Fibroblast of villous mesenchyme (primary cell): ENCODE measurements at regions not wholly inside any gene's neighbourhood (a gene's known extent, or its start where the extent isn't known, plus 50 kb on each side); places are given as distances from the start of the nearest gene placed in this dataset.
"Not testable (repeated sequence)": the region's sequence is repeated elsewhere in the genome, so short reads cannot be mapped to it uniquely, and the experiment has no call there.

Experiments
- DNase-seq: peaks from one replicate; pipeline ENCODE4 v3.0.0-alpha.2; 2010; ENCODE audit warnings: low read depth
- H3K4me3 ChIP-seq: 2 replicates; pipeline ENCODE4 v1.5.1; 2011; ENCODE audit warnings: low read depth, mild to moderate bottlenecking, low read length
- TF ChIP-seq, protein P1 (sequence below): IDR thresholded peaks from 2 replicates; pipeline ENCODE4 v1.5.1; 2012; ENCODE audit warnings: low read depth, mild to moderate bottlenecking, low read length; ENCODE audit not compliant: insufficient read depth

DNA sequence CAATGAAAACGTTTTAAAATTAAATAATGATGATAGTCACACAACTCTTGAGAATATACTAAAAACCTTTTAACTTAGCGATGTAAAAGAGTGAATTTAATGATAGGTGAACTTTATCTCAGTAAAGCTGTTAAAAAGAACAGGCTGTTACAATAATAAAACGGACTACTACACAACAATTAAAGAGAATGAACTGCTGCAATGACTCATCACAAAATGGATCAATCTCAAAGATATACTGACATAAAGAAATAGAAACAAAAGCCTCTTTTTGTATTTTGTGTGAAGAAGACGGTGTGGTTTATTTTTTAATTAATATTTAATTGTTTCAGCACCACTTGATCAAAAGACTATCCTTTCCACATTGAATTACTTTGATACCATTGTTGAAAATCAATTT lies 352.4 kb upstream of the GJE1 start:
- TF ChIP-seq, protein P1, sequence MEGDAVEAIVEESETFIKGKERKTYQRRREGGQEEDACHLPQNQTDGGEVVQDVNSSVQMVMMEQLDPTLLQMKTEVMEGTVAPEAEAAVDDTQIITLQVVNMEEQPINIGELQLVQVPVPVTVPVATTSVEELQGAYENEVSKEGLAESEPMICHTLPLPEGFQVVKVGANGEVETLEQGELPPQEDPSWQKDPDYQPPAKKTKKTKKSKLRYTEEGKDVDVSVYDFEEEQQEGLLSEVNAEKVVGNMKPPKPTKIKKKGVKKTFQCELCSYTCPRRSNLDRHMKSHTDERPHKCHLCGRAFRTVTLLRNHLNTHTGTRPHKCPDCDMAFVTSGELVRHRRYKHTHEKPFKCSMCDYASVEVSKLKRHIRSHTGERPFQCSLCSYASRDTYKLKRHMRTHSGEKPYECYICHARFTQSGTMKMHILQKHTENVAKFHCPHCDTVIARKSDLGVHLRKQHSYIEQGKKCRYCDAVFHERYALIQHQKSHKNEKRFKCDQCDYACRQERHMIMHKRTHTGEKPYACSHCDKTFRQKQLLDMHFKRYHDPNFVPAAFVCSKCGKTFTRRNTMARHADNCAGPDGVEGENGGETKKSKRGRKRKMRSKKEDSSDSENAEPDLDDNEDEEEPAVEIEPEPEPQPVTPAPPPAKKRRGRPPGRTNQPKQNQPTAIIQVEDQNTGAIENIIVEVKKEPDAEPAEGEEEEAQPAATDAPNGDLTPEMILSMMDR = no peak
- DNase-seq = no peak
- H3K4me3 ChIP-seq = no peak overlapping the region

DNA sequence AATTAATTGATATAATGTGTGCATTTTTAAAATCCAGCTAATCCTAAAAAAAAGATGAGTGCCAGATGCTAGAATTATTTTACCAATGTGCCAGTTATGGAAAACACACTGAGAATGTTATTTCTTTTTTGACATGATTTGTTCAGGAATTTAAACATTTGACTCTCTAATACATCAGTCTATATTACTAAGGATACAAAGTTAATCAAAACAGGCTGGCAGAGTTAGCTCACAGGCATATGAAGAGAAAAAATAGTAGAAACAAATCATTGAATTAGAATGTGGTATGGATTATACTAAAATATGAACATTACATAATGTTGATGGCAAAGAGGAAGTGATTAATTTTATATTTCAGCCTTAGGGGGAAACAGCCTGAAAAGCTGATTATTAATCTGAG lies 368.3 kb upstream of the GJE1 start:
- H3K4me3 ChIP-seq = no peak overlapping the region
- TF ChIP-seq, protein P1 = no peak
- no peak for DNase-seq

DNA sequence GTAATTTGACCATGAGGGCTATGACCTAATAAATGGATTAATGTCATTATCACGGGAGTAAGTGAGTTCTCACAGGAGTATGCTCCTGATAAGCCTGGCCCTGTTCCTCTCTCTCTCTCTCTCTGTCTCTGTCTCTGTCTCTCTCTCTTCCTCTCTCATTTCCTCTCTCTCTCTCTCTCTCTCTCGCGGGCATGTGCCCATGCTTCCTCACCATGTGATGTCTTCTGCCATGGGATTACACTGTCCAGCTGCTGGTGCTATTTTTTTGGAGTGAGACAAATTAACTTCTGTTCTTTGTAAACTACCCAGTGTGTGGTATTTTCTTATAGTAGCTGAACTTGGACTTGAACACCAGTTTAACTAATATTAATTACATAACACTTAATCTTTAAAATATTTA lies 374.3 kb upstream of the GJE1 start:
- TF ChIP-seq, protein P1 = no peak
- no peak overlapping the region for H3K4me3 ChIP-seq
- DNase-seq = no peak

DNA sequence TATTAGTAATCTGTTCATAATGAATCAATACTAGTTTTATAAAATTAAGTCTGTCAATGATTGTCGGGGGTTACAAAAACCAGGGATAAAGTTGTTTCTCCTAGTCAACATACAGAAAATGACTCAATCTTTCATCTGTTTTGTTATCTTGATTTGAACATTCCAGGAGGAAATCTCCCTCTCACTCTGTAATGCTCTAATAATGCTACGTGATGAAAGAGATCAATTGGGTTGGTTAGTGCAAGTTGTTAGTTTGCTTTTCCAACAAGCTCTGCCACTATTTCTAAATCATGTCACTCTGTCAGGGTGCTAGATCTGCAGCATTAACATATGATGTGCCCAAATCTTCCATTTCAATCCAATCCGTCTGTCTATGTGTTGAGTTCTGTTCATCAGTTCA lies 379.5 kb upstream of the GJE1 start:
- no peak overlapping the region for H3K4me3 ChIP-seq
- no peak for DNase-seq
- TF ChIP-seq, protein P1 = no peak

DNA sequence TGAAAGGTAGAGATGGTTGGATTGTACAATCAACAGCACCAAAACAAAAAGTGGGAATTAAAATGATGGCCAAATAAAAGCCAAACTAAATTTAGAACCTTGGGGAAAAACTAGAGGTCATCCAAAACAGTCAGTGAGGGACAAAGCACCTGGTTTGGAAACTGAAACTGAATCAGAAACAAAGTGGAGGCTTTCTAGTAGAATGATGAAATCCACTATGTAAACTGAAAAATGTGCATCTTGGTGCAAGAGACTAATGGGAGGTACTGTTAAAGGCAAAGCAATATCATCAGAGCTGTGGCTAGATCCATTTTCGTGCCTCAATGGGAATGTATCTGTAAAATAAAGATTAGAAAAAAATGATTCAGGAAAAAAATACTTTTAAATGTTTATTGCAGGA lies 380.0 kb upstream of the GJE1 start:
- H3K4me3 ChIP-seq = no peak overlapping the region
- TF ChIP-seq, protein P1 = no peak
- peak; percentile 11 for DNase-seq

DNA sequence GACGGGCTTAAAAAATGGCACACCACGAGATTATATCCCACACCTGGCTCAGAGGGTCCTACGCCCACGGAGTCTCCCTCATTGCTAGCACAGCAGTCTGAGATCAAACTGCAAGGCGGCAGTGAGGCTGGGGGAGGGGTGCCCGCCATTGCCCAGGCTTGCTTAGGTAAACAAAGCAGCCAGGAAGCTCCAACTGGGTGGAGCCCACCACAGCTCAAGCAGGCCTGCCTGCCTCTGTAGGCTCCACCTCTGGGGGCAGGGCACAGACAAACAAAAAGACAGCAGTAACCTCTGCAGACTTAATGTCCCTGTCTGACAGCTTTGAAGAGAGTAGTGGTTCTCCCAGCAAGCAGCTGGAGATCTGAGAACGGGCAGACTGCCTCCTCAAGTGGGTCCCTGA lies 386.4 kb upstream of the GJE1 start:
- H3K4me3 ChIP-seq, DNase-seq: not testable (repeated sequence)

DNA sequence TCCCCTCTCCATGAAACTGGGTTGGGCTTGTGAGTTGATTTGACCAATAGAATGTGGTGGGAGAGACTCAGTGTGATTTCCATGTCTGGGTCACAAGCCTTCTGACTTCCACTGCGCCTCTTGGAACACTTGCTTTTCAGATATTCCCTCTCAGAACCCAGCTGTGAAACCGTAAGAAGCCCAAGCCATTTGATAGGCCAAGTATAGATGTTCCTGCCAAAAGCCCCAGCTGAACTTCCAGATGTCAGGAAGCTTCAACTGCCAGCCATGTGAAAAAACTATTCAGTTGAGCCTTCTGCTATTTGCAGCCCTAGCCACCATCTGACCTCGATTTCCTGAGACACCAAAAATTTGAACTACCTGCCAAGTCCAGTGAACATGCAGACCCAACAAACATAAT lies 387.8 kb upstream of the GJE1 start:
- no peak for DNase-seq
- TF ChIP-seq, protein P1 = no peak
- H3K4me3 ChIP-seq = no peak overlapping the region
